Ovary (tissue), 7 donors: ENCODE measurements at regions not wholly inside any gene's neighbourhood (a gene's known extent, or its start where the extent isn't known, plus 50 kb on each side); places are given as distances from the start of the nearest gene placed in this dataset.

Experiments
- DNase-seq, 5 donors: peaks; one replicate each; pipeline ENCODE4 v3.0.0-alpha.2; 2019 to 2020
- H3K27ac ChIP-seq, 2 donors: fragments of 200-600 bp; one replicate each; pipeline versions ENCODE4 v1.5.1 to v1.8.0; 2019 to 2022
- H3K27me3 ChIP-seq: fragments of 200-600 bp; one replicate; pipeline ENCODE4 v1.8.0; 2022
- H3K36me3 ChIP-seq: fragments of 200-600 bp; sonication (generic); one replicate; pipeline ENCODE4 v1.5.1; 2019
- H3K4me1 ChIP-seq: one replicate; pipeline ENCODE4 v1.8.1; 2013; ENCODE audit warnings: mild to moderate bottlenecking, moderate library complexity; ENCODE audit not compliant: insufficient read depth
- H3K4me3 ChIP-seq: fragments of 200-600 bp; sonication (generic); one replicate; pipeline ENCODE4 v1.5.1; 2017
- H3K9me3 ChIP-seq, 2 donors: fragments of 200-600 bp in 1 of 2; sonication (generic) in 1 of 2; one replicate each; pipeline versions ENCODE4 v1.5.1 to v1.8.1; 2013 to 2019; ENCODE audit warnings: mild to moderate bottlenecking in 1 of 2, moderate library complexity in 1 of 2
- CTCF ChIP-seq, 3 donors: fragments of 450-650 bp in 2 of 3; fragments of 200-600 bp in 1 of 3; IDR thresholded peaks; one replicate each; pipeline versions ENCODE4 v1.5.1 to v1.8.0; 2016 to 2022; ENCODE audit warnings: antibody characterized with exemption in 3 of 3, mild to moderate bottlenecking in 1 of 3
- EP300 ChIP-seq: sonication (generic); formaldehyde crosslinking; IDR thresholded peaks from one replicate; pipeline ENCODE4 v1.6.1; 2017; ENCODE audit warnings: antibody characterized with exemption
- POLR2A ChIP-seq: fragments of 450-650 bp; IDR thresholded peaks from one replicate; pipeline ENCODE4 v1.6.1; 2017; ENCODE audit warnings: antibody characterized with exemption, mild to moderate bottlenecking, moderate library complexity
- WGBS, 3 donors: extraction: QIAGEN DNeasy Blood & Tissue Kit in 1 of 3; methylation state at CpG; one replicate each; pipeline versions ENCODE4 v1.1.5 to v1.1.7; 2013 to 2017; 5-methylcytosine and 5-hydroxymethylcytosine counted together
- intact Hi-C, 4 donors: fragments of 100-400 bp; cut with DNase I; formaldehyde crosslinking; loops; one replicate each; pipeline versions ENCODE4 v1.11.0 to v1.15.1; 2022 to 2023
- donor health status: DM: no; HTN: no; CAD: no; lungs with moderate emphysema.
- donor health status: DM: no; HTN: no; CAD: no.
- donor health status: Bipolar disorder and iron deficiency.
- donor health status: DM: no; HTN: no; CAD: no.
- donor health status: DM: yes; HTN: yes; CAD: no.

GRCh38 chr3:94220426-94220825 lies 157.6 kb downstream of the NSUN3 start:
- intact Hi-C loops: no loop called here
- 85 to 86% (median 86%) methylated on average over 2 of the region's 2 CpGs for WGBS, 3 donors
- H3K36me3 ChIP-seq: no peaks in the 10 kb centered on the region
- H3K4me3 ChIP-seq: no peak overlapping the region
- no peaks in the 10 kb centered on the region for H3K9me3 ChIP-seq
- DNase-seq: no peak
- TF ChIP-seq POLR2A (no peak), CTCF (IDR thresholded peaks at IDR 0.05) (no peak), EP300 (no peak)
- H3K4me1 ChIP-seq: no peaks in the 10 kb centered on the region
- H3K27me3 ChIP-seq: no peaks in the 10 kb centered on the region
- H3K27ac ChIP-seq: no peak overlapping the region

GRCh38 chr3:94221829-94222228 lies 159.0 kb downstream of the NSUN3 start:
- Histone ChIP-seq H3K4me1 (no peaks in the 10 kb centered on the region), H3K27me3 (no peaks in the 10 kb centered on the region), H3K27ac (no peak overlapping the region), H3K9me3 (no peaks in the 10 kb centered on the region), H3K36me3 (no peaks in the 10 kb centered on the region), H3K4me3 (no peak overlapping the region)
- intact Hi-C loops: no loop called here
- DNase-seq: no peak
- TF ChIP-seq POLR2A (no peak), CTCF (IDR thresholded peaks at IDR 0.05) (no peak), EP300 (no peak)

DNA sequence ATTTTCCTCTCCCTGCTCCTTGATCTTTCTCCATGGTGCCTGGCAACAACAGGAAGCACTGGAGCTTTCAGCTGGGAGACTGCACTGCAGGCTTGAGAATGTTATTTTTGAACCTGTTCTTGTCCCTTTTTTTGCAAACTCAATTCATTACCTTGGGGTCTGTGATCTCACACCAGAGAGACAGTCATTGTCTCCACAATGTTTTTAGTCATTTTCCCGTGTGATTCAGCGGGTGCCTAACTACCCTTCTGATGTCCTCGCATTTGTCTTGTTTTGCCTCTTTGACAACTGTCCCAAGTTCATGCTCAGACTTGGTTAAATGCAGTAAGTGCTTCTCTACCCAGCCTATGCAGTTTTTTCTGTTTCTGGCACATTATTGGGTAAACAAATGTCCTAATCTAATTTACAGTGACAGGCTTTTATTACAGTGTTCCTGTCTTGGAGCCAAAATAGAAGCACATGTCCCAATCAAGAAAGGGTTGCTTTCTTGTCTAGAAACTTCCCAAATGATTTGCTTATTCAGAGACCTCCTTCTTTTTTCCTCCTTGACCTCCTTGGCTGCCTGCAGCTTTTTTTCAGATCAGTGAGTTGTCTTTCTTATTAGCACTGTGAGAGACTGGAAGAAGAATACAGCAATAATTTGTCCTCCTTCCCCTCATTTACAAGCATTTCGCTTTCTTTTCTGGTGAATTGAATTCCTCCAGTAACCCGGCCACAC lies 162.4 kb downstream of the NSUN3 start:
- TF ChIP-seq CTCF (IDR thresholded peaks at IDR 0.05): no peak
- no peak for TF ChIP-seq EP300
- no peak for TF ChIP-seq POLR2A
- WGBS, 3 donors: 55 to 63% (median 60%) methylated on average over 5 of the region's 5 CpGs
- DNase-seq: no peak
- Histone ChIP-seq H3K9me3 (no peaks in the 10 kb centered on the region), H3K27me3 (no peaks in the 10 kb centered on the region), H3K4me3 (no peak overlapping the region), H3K27ac (no peak overlapping the region), H3K36me3 (no peaks in the 10 kb centered on the region), H3K4me1 (no peaks in the 10 kb centered on the region)
- intact Hi-C loops: no loop called here

GRCh38 chr3:94226078-94226477 lies 163.2 kb downstream of the NSUN3 start:
- Histone ChIP-seq H3K4me1 (no peaks in the 10 kb centered on the region), H3K36me3 (no peaks in the 10 kb centered on the region), H3K27ac (no peak overlapping the region), H3K4me3 (no peak overlapping the region), H3K27me3 (no peaks in the 10 kb centered on the region), H3K9me3 (no peaks in the 10 kb centered on the region)
- no peak for DNase-seq
- TF ChIP-seq POLR2A: no peak
- TF ChIP-seq CTCF (IDR thresholded peaks at IDR 0.05): no peak
- TF ChIP-seq EP300: no peak
- intact Hi-C loops: no loop called here
- WGBS, 3 donors: 54 to 77% (median 69%) methylated on average over 4 of the region's 4 CpGs
